Transverse colon (tissue), 4 donors: ENCODE measurements at regions not wholly inside any gene's neighbourhood (a gene's known extent, or its start where the extent isn't known, plus 50 kb on each side); places are given as distances from the start of the nearest gene placed in this dataset.

Experiments used
- POLR2A ChIP-seq: fragments of 450-650 bp; IDR thresholded peaks from one replicate; pipeline ENCODE4 v1.6.1; 2016; ENCODE audit warnings: antibody characterized with exemption, mild to moderate bottlenecking, moderate library complexity
- POLR2AphosphoS5 ChIP-seq, 3 donors: sonication (generic); formaldehyde crosslinking; IDR thresholded peaks; one replicate each; pipeline ENCODE4 v1.6.1; 2016; ENCODE audit warnings: antibody characterized with exemption in 3 of 3
- TF ChIP-seq, protein P1 (sequence below), 5 experiments: fragments of 200-600 bp in 3 of 5; fragments of 450-650 bp in 2 of 5; sonication (generic) in 3 of 5; IDR thresholded peaks; 1 replicate in 2 of 5; 2 replicates in 3 of 5; pipeline ENCODE4 v1.5.1; 2016 to 2017; ENCODE audit warnings: antibody characterized with exemption in 5 of 5, inconsistent platforms in 3 of 5, mild to moderate bottlenecking in 2 of 5, moderate library complexity in 1 of 5

DNA sequence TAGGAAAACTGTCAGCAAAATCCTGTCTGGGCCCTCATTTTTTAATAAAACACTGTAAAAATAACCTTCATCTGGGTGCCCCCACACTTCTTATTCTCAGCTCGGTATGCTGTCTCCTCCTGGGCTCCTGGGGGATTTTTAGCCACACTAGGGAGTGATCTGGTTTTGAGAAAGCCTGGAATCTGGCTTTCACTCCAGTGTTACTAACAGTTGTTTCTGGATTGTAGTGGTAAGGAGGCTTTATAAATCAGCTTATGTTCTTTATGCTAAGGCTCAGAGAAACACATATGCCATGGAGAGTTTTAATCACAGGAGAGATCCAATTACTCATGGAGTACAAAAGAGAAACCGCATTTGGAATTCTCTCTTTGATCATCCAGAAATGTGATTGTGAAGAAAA is 744.3 kb upstream of the SOX11 start:
- TF ChIP-seq, protein P1, sequence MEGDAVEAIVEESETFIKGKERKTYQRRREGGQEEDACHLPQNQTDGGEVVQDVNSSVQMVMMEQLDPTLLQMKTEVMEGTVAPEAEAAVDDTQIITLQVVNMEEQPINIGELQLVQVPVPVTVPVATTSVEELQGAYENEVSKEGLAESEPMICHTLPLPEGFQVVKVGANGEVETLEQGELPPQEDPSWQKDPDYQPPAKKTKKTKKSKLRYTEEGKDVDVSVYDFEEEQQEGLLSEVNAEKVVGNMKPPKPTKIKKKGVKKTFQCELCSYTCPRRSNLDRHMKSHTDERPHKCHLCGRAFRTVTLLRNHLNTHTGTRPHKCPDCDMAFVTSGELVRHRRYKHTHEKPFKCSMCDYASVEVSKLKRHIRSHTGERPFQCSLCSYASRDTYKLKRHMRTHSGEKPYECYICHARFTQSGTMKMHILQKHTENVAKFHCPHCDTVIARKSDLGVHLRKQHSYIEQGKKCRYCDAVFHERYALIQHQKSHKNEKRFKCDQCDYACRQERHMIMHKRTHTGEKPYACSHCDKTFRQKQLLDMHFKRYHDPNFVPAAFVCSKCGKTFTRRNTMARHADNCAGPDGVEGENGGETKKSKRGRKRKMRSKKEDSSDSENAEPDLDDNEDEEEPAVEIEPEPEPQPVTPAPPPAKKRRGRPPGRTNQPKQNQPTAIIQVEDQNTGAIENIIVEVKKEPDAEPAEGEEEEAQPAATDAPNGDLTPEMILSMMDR (IDR thresholded peaks at IDR 0.05) = no peak
- TF ChIP-seq POLR2AphosphoS5 (IDR thresholded peaks at IDR 0.05) (no peak), POLR2A (no peak)
